ENCODE measurements at regions not wholly inside any gene's neighbourhood (a gene's known extent, or its start where the extent isn't known, plus 50 kb on each side); places are given as distances from the start of the nearest gene placed in this dataset.

GRCh38 chr4:79831701-79832514 lies 241.1 kb downstream of the ANTXR2 start:
- ChIA-PET POLR2A (no interaction called here), CTCF (no interaction called here)
- DNase-seq, result peak; percentile 35
- H3K9me3 ChIP-seq, result no peaks in the 10 kb centered on the region
- H2AFZ ChIP-seq (ENCODE audit: low read depth), result no peak overlapping the region
- H3K9ac ChIP-seq, result no peak overlapping the region
- H3K27ac ChIP-seq (ENCODE audit: low read depth in 2 of 2, low read length in 1 of 2), result peak overlapping the region in 1 of 2 experiments; percentile 82; a peak in 2 of 4 replicates
- no peaks in the 10 kb centered on the region for H3F3A ChIP-seq (replicated peaks; ENCODE audit: insufficient read depth)
- H3K4me2 ChIP-seq, result no peak overlapping the region
- no peaks in the 10 kb centered on the region for H3K79me2 ChIP-seq (ENCODE audit: insufficient read depth)
- peak; percentile 26 for TF ChIP-seq RAD21 (IDR thresholded peaks at IDR 0.05; ENCODE audit: low read length)
- TF ChIP-seq RCOR1 (IDR thresholded peaks at IDR 0.05; ENCODE audit: low read length), result peak; percentile 79
- TF ChIP-seq GATA2 (CRISPR knock-in tag; IDR thresholded peaks at IDR 0.05), result peak; percentile 83
- no peak for TF ChIP-seq POLR2AphosphoS5 (IDR thresholded peaks at IDR 0.05; ENCODE audit: low read depth, low read length)
- peak in 1 of 2 experiments; percentile 73; a peak in 2 of 4 replicates for TF ChIP-seq EP300 (IDR thresholded peaks at IDR 0.05; ENCODE audit: borderline replicate concordance in 1 of 2, low read depth in 1 of 2, low read length in 1 of 2)
- peak; percentile 84 for TF ChIP-seq FOXJ3 (CRISPR knock-in tag; IDR thresholded peaks at IDR 0.05)
- no peak for TF ChIP-seq FOSL2 (IDR thresholded peaks at IDR 0.05; ENCODE audit: borderline replicate concordance, low read depth)
- TF ChIP-seq ZBTB33 (IDR thresholded peaks at IDR 0.05; ENCODE audit: borderline replicate concordance, low read depth), result no peak
- TF ChIP-seq TCF12 (IDR thresholded peaks at IDR 0.05), result peak; percentile 26; the same call in 1 of the 2 replicates
- no peaks in the 10 kb centered on the region for H4K20me1 ChIP-seq (ENCODE audit: insufficient read depth)
- peaks cover 0 to 12% of the 10 kb centered on the region in 2 experiments; a peak in 2 of 4 replicates for H3K4me1 ChIP-seq (ENCODE audit: control insufficient read depth in 1 of 2, insufficient read depth in 2 of 2, low read depth in 1 of 2, low read length in 1 of 2)
- no peaks in the 10 kb centered on the region for H3K36me3 ChIP-seq (replicated peaks in 1 of 2; ENCODE audit: control insufficient read depth in 1 of 2, insufficient read depth in 2 of 2, low read length in 1 of 2)
- no peak overlapping the region for H3K4me3 ChIP-seq (ENCODE audit: low read depth in 2 of 2, low read length in 1 of 2)
- H3K27me3 ChIP-seq (ENCODE audit: insufficient read depth), result no peaks in the 10 kb centered on the region
- no peaks in the 10 kb centered on the region for H3K9me2 ChIP-seq

- 15% methylated on average over 3 of the region's 3 CpGs for WGBS (ENCODE audit: low lambda C conversion rate)
- CTCF ChIA-PET, result no interaction called here
- TF ChIP-seq TCF12 (IDR thresholded peaks at IDR 0.05) (peak; percentile 56; the same call in 1 of the 2 replicates), IRF3 (IDR thresholded peaks at IDR 0.05; ENCODE audit: low read depth, low read length) (no peak), CHD2 (IDR thresholded peaks at IDR 0.05; ENCODE audit: low read length, partially characterized antibody) (peak; percentile 65), GATA2 (CRISPR knock-in tag; IDR thresholded peaks at IDR 0.05) (peak; percentile 91), FOXM1 (IDR thresholded peaks at IDR 0.05; ENCODE audit: low read depth) (no peak), USF1 (IDR thresholded peaks at IDR 0.05; ENCODE audit: borderline replicate concordance, low read depth) (no peak), YY1 (IDR thresholded peaks at IDR 0.05; ENCODE audit: low read depth) (no peak), JUND (IDR thresholded peaks at IDR 0.05) (no peak), MXI1 (IDR thresholded peaks at IDR 0.05; ENCODE audit: low read depth, low read length) (0 out of 2 replicates have a peak, but pooled peaks have one; percentile 18), RXRA (IDR thresholded peaks at IDR 0.05; ENCODE audit: borderline replicate concordance, low read depth) (no peak), FOXJ3 (CRISPR knock-in tag; IDR thresholded peaks at IDR 0.05) (peak; percentile 63; the same call in 1 of the 2 replicates), REST (IDR thresholded peaks at IDR 0.05; ENCODE audit: low read depth, low read length) (no peak), RCOR1 (IDR thresholded peaks at IDR 0.05; ENCODE audit: low read length) (peak; percentile 80; the same call in 1 of the 2 replicates), RAD21 (IDR thresholded peaks at IDR 0.05; ENCODE audit: low read length) (peak; percentile 51), EP300 (IDR thresholded peaks at IDR 0.05; ENCODE audit: borderline replicate concordance in 1 of 2, low read depth in 1 of 2, low read length in 1 of 2) (peak in 1 of 2 experiments; percentile 95; a peak in 2 of 4 replicates), FOSL2 (IDR thresholded peaks at IDR 0.05; ENCODE audit: borderline replicate concordance, low read depth) (no peak)
Measured at GRCh38 chr4:79831119-79831528, 241.9 kb downstream of the ANTXR2 start.

More at GRCh38 chr4:79831119-79831528, 241.9 kb downstream of the ANTXR2 start:
- peak overlapping the region in 1 of 2 experiments; percentile 21; a peak in 1 of 4 replicates for H3K4me3 ChIP-seq (ENCODE audit: low read depth in 2 of 2, low read length in 1 of 2)
- H3K27ac ChIP-seq (ENCODE audit: low read depth in 2 of 2, low read length in 1 of 2), result peak overlapping the region in 1 of 2 experiments; percentile 82; a peak in 2 of 4 replicates
- no peak overlapping the region for H3K4me2 ChIP-seq
- H4K20me1 ChIP-seq (ENCODE audit: insufficient read depth), result no peaks in the 10 kb centered on the region
- peak; percentile 37 for DNase-seq
- POLR2A ChIA-PET, result no interaction called here
- H2AFZ ChIP-seq (ENCODE audit: low read depth), result no peak overlapping the region
- no peaks in the 10 kb centered on the region for H3K27me3 ChIP-seq (ENCODE audit: insufficient read depth)
- H3K9me2 ChIP-seq, result no peaks in the 10 kb centered on the region
- H3F3A ChIP-seq (replicated peaks; ENCODE audit: insufficient read depth), result no peaks in the 10 kb centered on the region
- H3K79me2 ChIP-seq (ENCODE audit: insufficient read depth), result no peaks in the 10 kb centered on the region
- peaks cover 0 to 12% of the 10 kb centered on the region in 2 experiments; a peak in 2 of 4 replicates for H3K4me1 ChIP-seq (ENCODE audit: control insufficient read depth in 1 of 2, insufficient read depth in 2 of 2, low read depth in 1 of 2, low read length in 1 of 2)
- no peak overlapping the region for H3K9ac ChIP-seq
- H3K36me3 ChIP-seq (replicated peaks in 1 of 2; ENCODE audit: control insufficient read depth in 1 of 2, insufficient read depth in 2 of 2, low read length in 1 of 2), result no peaks in the 10 kb centered on the region
- H3K9me3 ChIP-seq, result no peaks in the 10 kb centered on the region

All from SK-N-SH (cell line).